Adrenal gland (tissue), 5 donors: ENCODE measurements at regions not wholly inside any gene's neighbourhood (a gene's known extent, or its start where the extent isn't known, plus 50 kb on each side); places are given as distances from the start of the nearest gene placed in this dataset.

ENCODE experiments used
- POLR2A ChIP-seq, 2 donors: fragments of 450-650 bp; IDR thresholded peaks; one replicate each; pipeline ENCODE4 v1.6.1; 2017; ENCODE audit warnings: antibody characterized with exemption in 2 of 2, mild to moderate bottlenecking in 2 of 2, moderate library complexity in 1 of 2
- TF ChIP-seq, protein P1 (sequence below), 6 experiments: fragments of 450-650 bp in 4 of 6; fragments of 200-600 bp in 2 of 6; sonication (generic) in 1 of 6; IDR thresholded peaks; 1 replicate in 5 of 6; 2 replicates in 1 of 6; pipeline versions ENCODE4 v1.5.1 to v1.8.0; 2016 to 2021; ENCODE audit warnings: antibody characterized with exemption in 6 of 6, mild to moderate bottlenecking in 2 of 6, moderate library complexity in 1 of 6
- donor health status: DM: no; HTN: no; CAD: no.

DNA sequence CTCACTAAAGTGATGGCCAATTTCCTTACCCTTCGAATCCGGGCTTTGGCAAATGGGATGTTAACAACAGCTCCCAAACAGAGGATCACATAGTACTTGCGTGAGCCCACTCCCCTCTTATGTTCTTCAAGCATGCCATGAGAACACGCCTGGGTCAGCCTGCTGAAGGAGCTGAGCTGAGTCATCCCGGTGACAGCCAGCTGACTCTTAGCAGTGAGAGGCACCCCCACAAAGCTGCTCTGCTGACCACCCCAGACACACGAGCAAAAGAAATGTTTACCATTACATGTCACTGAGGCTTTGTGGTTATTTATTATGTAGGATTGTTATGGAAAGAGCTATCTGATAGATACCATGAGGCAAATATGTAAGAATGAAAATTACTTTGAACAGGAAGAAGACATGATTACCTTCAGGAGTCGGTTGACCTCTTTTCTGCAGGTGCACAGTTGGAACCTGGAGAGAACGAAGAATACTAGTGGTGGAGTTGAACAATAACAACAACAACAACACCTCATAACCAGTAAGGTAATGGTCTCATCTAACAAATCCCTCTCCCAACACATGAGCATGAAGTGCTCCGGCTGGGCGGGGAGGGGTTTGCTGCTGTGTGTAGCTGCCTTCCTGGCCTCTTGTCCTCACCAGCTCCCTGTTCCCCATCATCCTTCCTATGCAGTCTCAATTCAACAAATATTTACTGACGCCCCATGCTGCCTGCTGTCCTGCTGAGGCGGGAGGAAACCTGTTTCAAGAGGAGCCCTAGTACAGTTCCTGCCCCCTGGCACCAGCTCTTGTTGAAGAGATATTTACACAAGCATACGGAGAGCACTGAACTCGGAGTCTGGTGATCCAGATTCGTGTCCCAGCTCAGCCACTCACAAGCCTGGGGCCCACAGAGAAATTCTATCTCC is 69.4 kb upstream of the LHFPL2 start:
- TF ChIP-seq, protein P1, sequence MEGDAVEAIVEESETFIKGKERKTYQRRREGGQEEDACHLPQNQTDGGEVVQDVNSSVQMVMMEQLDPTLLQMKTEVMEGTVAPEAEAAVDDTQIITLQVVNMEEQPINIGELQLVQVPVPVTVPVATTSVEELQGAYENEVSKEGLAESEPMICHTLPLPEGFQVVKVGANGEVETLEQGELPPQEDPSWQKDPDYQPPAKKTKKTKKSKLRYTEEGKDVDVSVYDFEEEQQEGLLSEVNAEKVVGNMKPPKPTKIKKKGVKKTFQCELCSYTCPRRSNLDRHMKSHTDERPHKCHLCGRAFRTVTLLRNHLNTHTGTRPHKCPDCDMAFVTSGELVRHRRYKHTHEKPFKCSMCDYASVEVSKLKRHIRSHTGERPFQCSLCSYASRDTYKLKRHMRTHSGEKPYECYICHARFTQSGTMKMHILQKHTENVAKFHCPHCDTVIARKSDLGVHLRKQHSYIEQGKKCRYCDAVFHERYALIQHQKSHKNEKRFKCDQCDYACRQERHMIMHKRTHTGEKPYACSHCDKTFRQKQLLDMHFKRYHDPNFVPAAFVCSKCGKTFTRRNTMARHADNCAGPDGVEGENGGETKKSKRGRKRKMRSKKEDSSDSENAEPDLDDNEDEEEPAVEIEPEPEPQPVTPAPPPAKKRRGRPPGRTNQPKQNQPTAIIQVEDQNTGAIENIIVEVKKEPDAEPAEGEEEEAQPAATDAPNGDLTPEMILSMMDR (IDR thresholded peaks at IDR 0.05) = no peak
- TF ChIP-seq POLR2A (IDR thresholded peaks at IDR 0.05) = no peak
